GM21576 (cell line): ENCODE measurements at regions not wholly inside any gene's neighbourhood (a gene's known extent, or its start where the extent isn't known, plus 50 kb on each side); places are given as distances from the start of the nearest gene placed in this dataset.
"Not testable (repeated sequence)": the region's sequence is repeated elsewhere in the genome, so short reads cannot be mapped to it uniquely, and the experiment has no call there.

Source experiments
- ATAC-seq: cut with Tn5 transposase; IDR thresholded peaks from one replicate; pipeline ENCODE4 v1.9.1; 2021; ENCODE audit warnings: mild to moderate bottlenecking, moderate library complexity; ENCODE audit not compliant: unreplicated experiment

DNA sequence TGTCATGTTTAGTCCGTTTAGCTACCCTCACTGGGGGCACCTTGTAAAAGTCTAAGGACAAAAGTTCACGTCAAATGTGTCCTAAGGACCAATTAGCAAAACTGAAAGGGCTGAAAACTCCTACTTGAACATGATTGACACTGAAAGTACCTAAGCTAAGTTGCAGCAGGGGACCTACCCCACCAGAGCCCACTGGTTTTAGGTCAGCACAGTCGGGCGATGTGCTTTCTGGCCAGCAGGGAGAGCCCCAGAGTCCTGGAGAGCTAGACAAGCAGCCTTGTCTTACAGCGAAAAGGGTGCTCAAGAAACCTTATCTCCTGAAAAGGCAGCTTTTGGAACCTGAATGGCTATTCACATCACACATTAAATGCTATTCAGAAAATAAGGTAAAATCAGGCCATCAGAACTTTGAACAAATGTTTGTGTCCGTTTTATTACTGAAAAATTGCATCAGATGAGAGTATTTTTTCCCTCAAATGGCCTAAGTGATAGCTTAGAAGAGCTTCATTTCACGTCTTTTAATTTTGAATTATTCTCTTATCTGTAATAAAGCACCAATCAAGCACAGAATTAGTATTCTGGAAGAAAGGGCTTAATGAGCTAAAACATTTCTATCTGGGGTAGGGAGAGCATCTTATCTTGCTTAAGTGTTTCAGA lies 52.2 kb upstream of the MKI67 start:
- ATAC-seq: peak; percentile 68

DNA sequence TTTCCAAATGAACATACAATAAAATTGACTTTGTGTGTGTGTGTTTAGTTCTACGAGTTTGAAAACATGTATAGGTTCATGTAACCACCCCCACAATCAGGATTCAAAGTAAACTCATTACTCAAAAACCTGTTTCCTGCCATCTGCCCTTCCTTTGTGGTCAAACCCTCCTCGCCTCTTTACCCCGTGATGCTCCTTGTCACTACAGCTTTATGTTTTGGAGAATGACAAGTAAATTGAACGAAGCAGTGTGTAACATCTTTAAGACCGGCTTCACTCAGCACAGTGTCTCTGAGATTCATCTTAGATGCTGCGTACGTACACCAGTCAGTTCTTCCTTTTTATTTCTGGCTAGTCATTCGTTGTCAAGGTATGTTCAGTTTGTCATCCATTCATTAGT lies 54.6 kb upstream of the MKI67 start:
- no peak for ATAC-seq

DNA sequence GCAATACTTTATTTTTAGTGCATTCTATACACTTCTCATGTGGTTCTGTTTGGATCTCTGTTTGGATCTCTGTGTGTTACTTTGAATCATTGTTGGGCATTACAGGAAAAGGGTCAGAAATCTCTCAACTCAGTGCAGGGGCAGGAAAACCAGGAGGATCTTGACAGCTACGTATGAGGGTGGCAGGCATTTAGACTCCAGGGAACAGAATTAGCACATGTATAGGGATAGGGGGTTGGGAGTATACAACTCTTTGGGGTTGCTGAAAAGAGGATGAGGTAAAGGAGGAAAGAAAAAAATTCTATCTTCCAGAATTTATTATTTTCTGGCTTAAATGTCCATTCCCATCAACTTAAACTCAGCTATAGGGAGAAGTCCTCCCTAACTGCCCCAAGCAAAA lies 59.4 kb upstream of the MKI67 start:
- no peak for ATAC-seq

DNA sequence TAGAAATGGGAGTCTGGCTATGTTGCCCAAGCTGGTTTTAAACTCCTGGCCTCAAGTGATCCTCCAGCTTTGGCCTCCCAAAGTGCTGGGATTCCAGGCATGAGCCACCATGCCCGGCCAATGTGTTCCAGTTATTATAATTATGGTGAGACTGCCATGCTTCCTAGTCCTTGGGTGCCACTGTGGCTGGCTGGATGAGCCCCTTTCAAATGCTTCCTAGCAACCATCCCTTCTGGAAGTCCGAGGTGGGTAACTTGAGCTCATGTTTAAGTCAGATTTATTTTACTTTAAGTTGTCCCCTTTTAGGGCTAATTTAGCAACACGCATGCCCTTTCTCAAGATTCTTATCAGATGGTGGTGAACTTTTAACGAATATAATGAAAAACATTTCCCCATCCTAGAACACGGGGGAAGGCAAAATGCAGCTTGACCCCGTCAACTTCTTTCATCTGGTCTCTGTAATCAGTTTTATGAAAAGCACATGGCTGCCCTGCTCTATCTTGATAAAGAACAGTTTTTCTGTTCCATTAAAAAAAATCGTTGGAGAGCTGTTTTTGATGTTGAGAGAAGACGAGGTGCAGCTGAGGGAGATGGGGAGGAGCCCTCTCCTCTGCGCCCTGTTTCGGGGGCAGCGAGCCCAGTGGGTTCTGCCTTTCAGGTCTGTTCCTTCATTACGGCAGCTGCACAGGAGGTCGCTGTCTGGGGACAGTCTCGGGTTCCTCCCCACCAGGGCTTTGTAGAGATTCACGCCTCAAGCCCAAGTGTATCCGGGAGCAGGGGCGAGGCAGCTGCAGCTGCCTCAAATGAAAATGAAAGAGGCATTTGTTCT lies 61.0 kb upstream of the MKI67 start:
- no peak for ATAC-seq

DNA sequence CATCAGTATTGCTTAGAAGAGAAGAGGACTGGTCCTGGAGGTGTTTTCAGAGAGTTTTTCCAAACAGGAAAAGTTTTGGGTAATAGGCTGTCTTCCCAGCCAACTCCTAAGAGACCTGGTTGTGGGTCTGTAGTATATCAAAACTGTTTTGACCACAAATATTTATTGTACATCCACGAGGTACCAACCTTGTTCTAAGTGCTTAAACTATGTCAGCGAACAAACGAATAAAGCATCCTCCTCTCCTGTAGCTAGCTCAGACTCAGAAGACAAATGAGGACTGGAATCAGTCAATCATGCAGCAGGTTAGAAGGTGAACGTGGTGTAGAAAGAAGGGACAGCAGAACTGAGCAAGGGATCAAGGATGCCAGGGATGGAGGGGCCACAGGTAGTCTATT lies 61.6 kb upstream of the MKI67 start:
- ATAC-seq: no peak

DNA sequence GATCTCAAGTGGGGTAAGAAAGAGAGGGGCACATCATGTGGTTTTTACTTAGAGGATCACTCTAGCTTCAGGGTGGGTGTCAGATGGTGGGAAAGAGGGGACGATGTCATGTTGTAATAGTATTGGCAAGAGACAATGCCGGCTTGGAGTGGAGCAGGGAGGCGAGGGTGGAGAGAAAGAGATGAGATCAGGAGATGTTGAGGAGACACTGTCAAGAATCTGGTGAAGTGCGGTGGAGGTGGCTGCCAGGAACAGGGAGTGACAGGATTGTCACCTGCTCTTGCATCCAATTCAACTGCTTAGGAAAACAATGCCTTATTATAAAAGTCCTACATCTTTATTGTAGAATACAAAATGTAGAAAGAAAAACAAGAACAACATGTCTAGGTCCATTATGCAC lies 63.0 kb upstream of the MKI67 start:
- no peak for ATAC-seq

DNA sequence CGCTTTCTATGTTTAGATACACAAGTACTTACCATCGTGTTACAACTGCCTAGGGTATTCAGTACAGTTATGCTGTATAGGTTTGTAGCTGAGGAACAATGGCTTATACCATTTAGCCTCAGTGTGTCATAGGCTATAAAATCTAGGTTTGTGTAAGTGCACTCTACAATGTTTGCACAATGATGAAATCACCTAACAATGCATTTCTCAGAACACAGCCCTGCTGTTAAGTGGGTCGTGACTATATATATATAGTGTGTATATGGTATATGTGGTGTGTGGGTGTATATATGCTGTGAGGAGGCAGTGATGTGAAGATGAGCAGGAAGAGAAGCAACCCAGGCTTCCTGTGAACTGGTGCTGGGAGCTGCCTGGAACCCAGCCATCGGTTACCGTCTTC lies 65.6 kb upstream of the MKI67 start:
- ATAC-seq: no peak

DNA sequence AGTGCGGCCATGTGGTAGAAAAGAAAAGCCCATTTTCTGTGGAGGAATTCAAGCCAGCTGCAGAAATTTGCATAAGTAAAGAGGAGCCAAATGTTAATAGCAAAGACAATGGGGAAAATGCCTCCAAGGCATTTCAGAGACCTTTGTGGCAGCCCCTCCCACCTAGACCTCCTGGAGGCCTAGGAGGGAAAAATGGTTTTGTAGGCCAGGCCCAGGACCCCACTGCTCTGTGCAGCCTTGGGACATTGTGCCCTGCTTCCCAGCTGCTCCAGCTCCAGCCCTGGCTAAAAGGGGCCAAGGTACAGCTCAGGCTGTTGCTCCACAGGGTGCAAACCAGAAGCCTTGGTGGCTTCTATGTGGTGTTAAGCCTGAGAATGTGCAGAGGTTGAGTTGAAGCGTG lies 75.6 kb upstream of the MKI67 start:
- ATAC-seq: not testable (repeated sequence)

DNA sequence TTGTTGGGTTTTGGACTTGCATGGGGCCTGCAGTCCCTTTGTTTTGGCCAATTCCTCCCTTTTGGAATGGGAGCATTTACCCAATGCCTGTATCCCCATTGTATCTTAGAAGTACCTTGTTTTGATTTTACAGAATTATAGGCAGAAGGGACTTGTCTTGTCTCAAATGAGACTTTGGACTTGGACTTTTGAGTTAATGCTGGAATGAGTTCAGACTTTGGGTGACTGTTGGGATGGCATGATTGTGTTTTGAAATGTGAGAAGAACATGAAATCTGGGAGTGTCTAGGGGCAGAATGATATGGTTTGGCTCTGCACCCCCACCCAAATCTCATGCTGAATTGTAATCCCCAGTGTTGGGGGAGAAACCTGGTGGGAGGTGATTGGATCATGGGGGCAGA lies 76.8 kb upstream of the MKI67 start:
- no peak for ATAC-seq

DNA sequence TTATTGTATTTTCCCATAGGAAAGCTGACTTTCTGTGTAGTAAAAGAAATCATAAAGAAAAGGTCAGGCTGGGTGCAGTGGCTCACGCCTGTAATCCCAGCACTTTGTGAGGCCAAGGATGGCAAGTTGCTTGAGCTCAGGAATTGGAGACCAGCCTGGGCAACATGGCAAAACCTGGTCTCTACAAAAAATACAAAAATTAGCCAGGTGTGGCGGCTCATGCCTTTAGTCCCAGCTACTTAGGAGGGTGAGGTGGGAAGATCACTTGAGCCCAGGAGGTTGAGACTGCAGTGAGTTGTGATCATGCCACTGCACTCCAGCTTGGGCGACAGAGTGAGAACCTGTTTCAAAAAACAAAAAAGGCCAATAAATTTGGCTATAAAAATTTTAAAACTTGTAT lies 79.4 kb upstream of the MKI67 start:
- ATAC-seq: not testable (repeated sequence)

DNA sequence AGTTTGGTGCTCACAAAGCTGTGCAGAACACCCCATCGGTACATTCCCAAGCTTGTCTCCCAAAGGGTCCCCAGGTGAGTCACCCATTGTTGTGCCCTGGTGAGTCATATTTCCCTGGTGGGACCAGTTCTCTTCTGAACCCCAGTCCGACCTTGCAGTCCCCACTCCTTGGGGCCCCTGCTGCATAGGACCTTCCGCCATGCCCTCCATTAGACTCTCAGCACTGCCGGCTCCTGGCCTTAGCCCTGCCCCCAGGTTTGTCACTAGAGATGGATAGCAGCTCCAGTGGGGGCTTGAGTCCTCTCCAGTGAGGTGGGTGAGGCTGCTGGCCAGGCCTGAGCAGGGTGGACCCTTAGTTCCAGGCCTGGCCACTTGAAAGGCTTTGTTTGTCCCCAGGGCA lies 80.5 kb upstream of the MKI67 start:
- ATAC-seq: no peak

DNA sequence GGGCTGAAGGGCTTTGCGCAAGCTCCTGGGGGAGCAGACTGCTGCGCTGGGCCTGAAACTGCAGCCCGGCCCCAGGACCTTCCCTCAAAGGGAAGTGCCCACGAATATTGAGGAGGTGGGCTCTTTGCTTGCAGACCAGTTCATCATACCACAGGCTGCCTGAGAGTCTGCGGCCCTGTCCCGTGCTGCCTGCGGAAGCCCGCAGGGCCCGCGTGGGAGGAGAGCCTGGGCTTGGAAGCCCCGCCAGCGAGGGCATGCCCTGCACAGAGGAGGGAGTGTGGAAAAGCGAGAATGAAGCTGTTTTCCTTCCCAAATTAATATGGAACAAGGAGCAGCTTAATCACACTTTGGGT lies 83.6 kb upstream of the MKI67 start:
- no peak for ATAC-seq

DNA sequence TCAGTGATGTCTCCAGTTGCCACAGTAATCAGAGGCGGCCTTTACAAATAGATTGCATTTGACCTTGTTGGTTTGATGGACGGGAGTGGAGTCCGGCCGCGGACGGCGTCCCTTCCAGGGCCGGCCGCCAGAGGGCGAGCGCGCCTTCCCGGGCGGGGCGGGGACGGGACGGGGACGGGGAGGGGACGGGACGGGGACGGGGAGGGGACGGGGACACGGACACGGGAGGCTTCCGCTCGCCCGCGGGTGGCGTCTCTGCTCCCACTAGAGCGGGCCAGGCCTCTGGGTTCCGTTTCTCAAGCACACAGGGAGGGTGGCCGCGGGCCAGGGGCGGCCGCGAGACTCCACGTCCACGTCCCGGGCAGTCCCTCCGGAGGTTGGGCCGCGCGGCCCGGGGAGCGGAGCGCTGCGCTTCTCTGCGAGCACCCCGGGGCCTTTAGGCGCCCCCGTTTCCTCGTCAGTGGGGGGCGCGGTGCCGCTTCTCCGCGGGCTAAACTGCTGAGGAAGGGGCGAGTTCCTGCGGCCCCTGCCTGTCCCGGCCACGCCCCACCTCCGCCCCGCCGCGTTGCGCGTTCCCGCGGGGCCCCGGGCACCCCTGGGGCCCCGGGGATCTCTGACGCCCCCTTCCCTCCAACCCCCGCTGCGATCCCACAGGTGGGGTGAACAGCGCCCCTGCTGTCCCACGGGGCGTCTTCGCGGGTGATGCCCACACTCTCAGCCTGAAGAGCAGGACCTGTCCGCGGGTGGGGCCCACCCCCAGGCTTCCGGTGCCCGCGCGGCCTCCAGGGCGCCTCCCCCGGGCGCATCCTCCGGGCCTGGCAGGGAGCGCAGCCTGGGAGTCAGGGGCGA lies 84.2 kb upstream of the MKI67 start:
- ATAC-seq: peak; percentile 43

DNA sequence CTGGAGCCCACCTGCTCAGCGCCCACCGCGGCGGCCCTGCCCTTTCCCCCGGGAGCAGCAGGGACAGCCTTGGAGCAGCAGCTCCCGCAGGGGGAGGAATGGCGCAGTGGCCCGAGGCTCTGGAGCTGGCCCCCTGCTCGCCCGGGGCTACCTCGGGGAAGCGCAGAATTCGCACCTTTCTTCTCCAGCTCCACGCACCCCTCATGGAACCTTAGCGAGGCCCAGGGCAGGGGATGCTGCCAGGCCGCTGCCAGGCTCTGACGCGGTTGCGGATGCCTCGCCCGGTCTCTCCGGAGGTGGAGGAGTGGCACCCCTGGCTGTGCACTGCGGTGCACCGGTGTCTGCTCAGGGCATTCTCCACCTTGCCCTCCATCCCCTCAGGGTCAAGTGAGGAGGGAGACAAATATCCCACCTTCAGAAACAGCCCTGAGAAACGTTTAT lies 84.9 kb upstream of the MKI67 start:
- no peak for ATAC-seq

DNA sequence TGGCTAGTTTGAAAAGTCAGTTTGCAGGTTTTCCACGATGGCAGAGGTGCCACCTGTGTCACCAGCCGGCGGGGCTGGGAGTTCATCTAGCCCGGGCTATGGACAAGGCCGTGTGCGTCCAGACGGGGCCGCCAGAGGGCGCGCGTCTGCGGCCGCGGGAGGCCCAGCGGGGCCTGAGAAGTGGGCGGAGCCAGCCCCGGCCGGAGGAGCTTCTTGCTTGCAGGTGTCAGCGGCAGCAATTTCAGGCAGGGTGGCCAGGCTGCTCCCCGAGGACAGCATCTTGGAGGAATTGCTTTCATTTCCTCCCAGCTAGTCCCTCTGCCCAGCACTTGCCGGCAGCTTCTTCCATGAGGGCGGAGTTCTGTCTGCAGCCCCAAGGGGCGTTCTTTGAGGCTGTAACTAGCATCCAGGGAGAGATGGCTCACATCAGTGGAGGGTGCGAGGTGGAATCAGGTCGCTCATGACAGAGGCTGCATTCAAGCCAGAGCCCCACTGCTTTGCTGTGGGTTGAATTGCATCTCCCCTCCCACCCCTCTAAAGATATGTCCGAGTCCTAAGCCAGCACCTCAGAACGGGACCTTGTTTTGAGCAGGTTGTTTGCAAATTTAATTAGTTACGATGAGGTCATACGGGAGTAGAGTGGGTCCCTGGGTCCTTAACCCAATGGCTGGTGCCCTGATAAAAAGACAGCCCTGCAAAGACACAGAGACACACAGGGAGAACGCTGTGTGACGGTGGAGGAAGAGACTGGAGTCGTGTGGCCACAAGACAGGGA lies 85.9 kb upstream of the MKI67 start:
- peak; percentile 97 for ATAC-seq

DNA sequence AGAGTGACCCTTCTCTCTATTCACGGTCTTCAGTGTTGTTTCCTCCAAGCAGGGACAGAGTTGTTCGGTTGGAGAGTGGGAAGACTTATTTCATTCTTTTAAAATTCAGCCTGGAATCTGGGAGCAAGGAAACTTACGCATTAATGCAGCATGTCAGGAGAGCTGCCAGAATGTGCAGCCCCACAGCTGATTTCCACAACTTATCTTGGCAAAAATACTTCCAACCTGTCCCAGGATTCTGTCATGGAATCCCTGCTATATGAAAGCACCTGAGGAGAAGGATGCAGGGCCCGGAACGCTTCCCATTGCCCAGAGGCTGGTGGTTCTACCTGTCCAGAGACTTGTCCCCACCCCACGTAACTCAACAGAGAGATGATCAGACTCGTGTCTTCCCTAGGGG lies 86.9 kb upstream of the MKI67 start:
- no peak for ATAC-seq

DNA sequence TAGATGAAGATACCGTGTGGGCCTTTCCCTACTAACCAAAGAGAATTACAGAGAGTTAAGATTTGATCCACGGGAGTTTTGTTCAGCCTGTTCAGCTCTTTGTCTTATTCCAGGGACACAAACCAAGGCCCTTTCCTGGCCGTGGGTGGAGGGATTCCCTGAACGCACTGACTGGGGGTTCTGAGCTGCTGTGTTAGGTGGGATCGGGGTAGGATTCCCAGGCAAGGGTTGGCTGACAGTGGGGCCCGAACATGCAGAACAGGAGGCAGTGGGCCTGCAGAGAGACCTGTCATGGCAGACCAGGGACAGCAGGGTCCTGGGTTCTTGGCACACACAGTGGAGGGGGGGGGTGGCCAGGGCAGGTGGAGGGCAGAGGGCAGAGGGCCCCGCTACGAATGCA lies 89.5 kb upstream of the MKI67 start:
- ATAC-seq: no peak

DNA sequence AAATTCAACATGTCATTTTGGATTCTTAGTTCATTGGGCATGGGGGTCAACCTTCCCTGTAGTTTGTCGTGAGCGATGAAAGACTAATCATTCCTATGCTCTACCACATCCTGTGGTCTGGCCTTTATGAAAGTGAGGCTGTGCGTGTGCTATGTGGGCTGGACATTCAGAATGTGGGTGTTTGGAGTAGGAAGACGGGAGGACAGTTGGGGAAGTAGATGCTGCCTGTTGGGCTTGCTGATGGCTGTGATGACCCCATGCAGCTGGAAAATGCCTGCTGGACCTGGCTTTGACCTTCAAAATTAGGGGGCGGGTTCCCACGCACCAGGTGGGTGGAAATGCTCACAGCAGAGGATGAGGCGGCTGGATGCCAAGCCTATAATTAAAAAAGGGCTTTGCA lies 90.9 kb upstream of the MKI67 start:
- ATAC-seq: no peak

DNA sequence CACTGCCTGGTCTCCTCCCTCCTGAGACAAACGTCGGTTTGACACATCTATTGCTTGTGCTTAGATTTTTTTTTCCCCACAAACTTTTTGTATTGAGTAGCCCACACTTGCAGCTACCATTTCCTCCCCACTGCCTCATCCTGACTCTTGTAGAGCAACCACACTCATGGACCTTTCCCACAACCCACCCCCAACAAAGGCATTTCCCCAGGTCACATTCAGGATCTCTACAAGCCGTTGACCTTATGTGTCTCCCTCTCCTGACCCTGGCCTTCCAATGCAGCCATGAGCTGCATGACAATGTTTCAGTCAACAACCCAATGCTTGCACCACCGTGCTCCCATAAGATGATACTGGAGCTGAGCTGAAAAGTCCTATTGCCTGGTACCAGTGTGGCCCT lies 91.9 kb upstream of the MKI67 start:
- ATAC-seq: no peak

DNA sequence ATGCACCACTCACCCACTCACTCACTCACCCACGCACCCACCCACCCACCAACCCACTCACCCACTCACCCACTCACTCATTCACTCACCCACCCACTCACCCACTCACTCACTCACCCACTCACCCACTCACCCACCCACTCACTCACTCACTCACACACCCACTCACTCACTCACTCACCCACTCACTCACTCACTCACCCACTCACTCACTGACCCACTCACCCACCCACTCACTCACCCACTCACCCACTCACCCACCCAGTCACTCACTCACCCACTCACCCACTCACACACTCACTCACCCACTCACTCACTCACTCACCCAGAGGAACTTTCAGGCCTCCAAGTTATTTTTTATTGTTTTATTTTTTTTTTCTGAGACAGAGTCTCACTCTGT lies 93.1 kb upstream of the MKI67 start:
- no peak for ATAC-seq

DNA sequence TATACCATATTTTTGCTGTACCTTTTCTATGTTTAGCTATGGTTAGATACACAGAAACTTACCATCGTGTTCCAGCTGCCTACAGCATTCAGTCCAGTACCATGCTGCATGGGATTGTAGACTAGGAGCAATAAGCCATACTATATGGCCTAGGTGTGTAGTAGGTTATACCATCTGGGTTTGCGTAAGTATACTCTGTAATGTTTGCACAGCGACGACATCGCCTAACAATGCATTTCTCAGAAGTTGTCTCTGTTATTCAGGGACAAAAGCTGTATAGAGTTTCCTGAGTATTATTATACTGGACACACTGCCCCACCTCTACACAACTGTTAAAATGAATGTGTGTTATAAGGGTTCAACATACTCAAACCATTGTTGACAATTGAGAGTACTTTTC lies 93.8 kb upstream of the MKI67 start:
- no peak for ATAC-seq
